IPS-15b (cell line): ENCODE measurements at regions not wholly inside any gene's neighbourhood (a gene's known extent, or its start where the extent isn't known, plus 50 kb on each side); places are given as distances from the start of the nearest gene placed in this dataset.
"Not testable (repeated sequence)": the region's sequence is repeated elsewhere in the genome, so short reads cannot be mapped to it uniquely, and the experiment has no call there.

ENCODE experiments used
- H3K27me3 ChIP-seq: one replicate; pipeline ENCODE4 v1.6.1; 2013; ENCODE audit warnings: low read length; ENCODE audit not compliant: control insufficient read depth, insufficient read depth
- H3K36me3 ChIP-seq: one replicate; pipeline ENCODE4 v1.6.1; 2013; ENCODE audit warnings: low read length; ENCODE audit not compliant: control insufficient read depth, insufficient read depth
- H3K4me1 ChIP-seq: one replicate; pipeline ENCODE4 v1.6.1; 2013; ENCODE audit warnings: mild to moderate bottlenecking, low read length; ENCODE audit not compliant: control insufficient read depth, insufficient read depth
- H3K4me3 ChIP-seq: one replicate; pipeline ENCODE4 v1.5.1; 2013; ENCODE audit warnings: low read depth, low read length
- H3K9ac ChIP-seq: one replicate; pipeline ENCODE4 v1.6.1; 2013; ENCODE audit warnings: low read depth, mild to moderate bottlenecking, low read length
- H3K9me3 ChIP-seq: one replicate; pipeline ENCODE4 v1.6.1; 2013; ENCODE audit warnings: mild to moderate bottlenecking, low read length; ENCODE audit not compliant: control insufficient read depth, insufficient read depth

- H3K9ac ChIP-seq, result no peak overlapping the region
- no peak overlapping the region for H3K4me3 ChIP-seq
- no peaks in the 10 kb centered on the region for H3K36me3 ChIP-seq
- no peaks in the 10 kb centered on the region for H3K4me1 ChIP-seq
- no peaks in the 10 kb centered on the region for H3K9me3 ChIP-seq
- peaks cover 2% of the 10 kb centered on the region for H3K27me3 ChIP-seq
Observed at GRCh38 chr5:118121258-118121657, 867.1 kb downstream of the DTWD2 start.

DNA sequence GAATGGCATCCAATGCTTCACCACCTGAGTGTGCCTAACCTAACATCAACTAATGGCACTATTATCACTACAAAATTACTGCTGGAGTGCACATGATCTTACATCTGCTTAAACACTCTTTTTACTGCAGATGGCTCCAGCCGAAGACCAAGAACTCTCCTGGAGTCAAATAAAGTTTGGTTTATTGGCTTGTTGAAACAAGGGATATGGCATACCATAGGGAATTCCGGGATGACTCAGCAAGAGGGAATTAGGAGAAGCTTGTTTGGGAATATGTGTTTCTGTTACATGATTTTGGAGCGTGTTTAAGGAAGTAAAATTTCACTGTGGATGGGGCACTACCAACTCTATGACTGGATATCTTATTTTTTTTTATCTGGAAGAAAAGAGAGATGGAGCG, 872.6 kb downstream of the DTWD2 start:
- Histone ChIP-seq H3K27me3 (peaks cover 30% of the 10 kb centered on the region), H3K4me1 (no peaks in the 10 kb centered on the region), H3K4me3 (no peak overlapping the region), H3K36me3 (no peaks in the 10 kb centered on the region), H3K9ac (no peak overlapping the region), H3K9me3 (no peaks in the 10 kb centered on the region)

GRCh38 chr5:118111956-118112355, 876.4 kb downstream of the DTWD2 start:
- H3K9ac ChIP-seq, result no peak overlapping the region
- no peaks in the 10 kb centered on the region for H3K4me1 ChIP-seq
- H3K27me3 ChIP-seq, result peaks cover 31% of the 10 kb centered on the region
- no peak overlapping the region for H3K4me3 ChIP-seq
- H3K36me3 ChIP-seq, result no peaks in the 10 kb centered on the region
- H3K9me3 ChIP-seq, result no peaks in the 10 kb centered on the region

DNA sequence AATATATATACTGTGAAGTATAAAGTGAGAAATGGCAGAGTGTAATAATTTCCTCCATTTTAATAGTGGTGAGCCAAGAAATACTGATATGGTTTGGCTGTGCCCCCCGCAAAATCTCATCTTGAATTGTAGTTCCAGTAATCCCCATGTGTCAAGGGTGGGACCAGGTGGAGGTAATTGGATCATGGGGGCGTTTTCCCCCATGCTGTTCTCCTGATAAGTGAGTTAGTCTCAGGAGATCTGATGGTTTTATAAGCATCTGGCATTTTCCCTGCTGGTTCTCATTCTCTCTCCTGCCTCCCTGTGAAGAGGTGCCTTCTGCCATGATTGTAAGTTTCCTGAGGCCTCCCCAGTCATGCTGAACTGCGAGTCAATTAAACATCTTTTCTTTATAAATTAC, 881.1 kb downstream of the DTWD2 start:
- not testable (repeated sequence) for H3K9me3 ChIP-seq, H3K4me1 ChIP-seq, H3K9ac ChIP-seq, H3K36me3 ChIP-seq, H3K4me3 ChIP-seq
- peaks cover 10% of the 10 kb centered on the region for H3K27me3 ChIP-seq

DNA sequence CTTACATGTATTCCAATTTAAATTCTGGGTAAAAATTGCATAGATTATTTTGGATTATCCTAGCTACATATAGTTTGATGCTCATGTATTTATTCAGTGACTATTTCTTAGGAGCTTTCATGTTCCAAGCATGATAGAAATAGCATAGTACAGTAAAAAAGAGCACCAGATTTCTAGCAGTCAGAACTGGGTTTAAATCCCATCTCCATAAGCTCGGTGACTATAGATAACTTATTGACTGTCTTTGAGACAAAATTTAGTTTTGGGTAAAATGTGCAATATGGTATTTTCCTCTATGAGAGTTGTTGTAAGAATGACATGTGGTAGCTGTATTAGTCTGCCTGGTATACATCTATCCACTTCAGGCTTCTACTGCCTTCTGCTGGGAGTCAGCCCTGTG, 889.6 kb downstream of the DTWD2 start:
- no peaks in the 10 kb centered on the region for H3K27me3 ChIP-seq
- no peaks in the 10 kb centered on the region for H3K9me3 ChIP-seq
- no peak overlapping the region for H3K9ac ChIP-seq
- no peaks in the 10 kb centered on the region for H3K4me1 ChIP-seq
- no peak overlapping the region for H3K4me3 ChIP-seq
- H3K36me3 ChIP-seq, result no peaks in the 10 kb centered on the region

- no peaks in the 10 kb centered on the region for H3K4me1 ChIP-seq
- H3K36me3 ChIP-seq, result no peaks in the 10 kb centered on the region
- no peaks in the 10 kb centered on the region for H3K27me3 ChIP-seq
- H3K9me3 ChIP-seq, result no peaks in the 10 kb centered on the region
- H3K4me3 ChIP-seq, result no peak overlapping the region
- no peak overlapping the region for H3K9ac ChIP-seq
Observed at GRCh38 chr5:118095115-118095514, 893.2 kb downstream of the DTWD2 start.

DNA sequence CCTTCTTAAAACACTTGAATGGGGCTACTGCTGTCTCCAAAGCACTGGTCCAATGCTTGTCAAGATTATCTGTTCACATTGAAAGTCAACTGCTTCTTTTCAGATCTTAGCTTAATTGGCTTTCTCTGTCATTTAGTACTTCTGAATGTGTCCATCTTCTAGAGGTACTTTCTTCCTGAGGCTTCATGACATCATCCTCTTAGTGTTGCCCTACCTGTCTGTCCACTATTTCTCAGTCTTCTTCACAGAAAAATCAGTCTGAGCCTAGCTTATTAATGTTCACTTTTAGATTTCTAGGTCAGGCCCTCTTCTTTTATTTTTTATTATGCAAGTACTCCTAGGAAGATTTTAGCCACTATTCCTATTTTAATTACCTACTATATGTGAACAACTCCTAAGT, 899.9 kb downstream of the DTWD2 start:
- no peaks in the 10 kb centered on the region for H3K9me3 ChIP-seq
- no peaks in the 10 kb centered on the region for H3K4me1 ChIP-seq
- H3K9ac ChIP-seq, result no peak overlapping the region
- no peaks in the 10 kb centered on the region for H3K36me3 ChIP-seq
- no peak overlapping the region for H3K4me3 ChIP-seq
- no peaks in the 10 kb centered on the region for H3K27me3 ChIP-seq

DNA sequence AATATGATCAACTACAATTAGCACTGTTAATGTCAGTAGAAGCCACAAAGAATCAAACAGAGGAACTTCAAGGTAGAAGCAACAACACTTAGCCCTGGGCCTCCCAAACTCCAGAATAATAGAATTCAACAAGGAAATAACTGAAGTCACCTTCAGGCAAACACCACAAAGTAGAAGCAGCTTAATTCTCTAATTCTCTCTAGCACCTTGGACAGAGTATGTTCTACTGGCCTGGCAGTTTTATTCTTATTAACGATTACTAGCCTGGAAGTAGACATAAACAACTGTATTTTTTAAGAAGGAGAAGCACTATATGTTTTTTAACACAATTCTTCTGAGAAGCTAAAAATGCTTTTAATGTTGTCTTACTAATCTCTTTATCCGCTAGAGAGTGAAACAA, 911.9 kb downstream of the DTWD2 start:
- no peaks in the 10 kb centered on the region for H3K36me3 ChIP-seq
- H3K9me3 ChIP-seq, result no peaks in the 10 kb centered on the region
- no peaks in the 10 kb centered on the region for H3K27me3 ChIP-seq
- H3K4me3 ChIP-seq, result no peak overlapping the region
- H3K9ac ChIP-seq, result no peak overlapping the region
- no peaks in the 10 kb centered on the region for H3K4me1 ChIP-seq

- H3K9ac ChIP-seq, result no peak overlapping the region
- no peaks in the 10 kb centered on the region for H3K36me3 ChIP-seq
- H3K9me3 ChIP-seq, result no peaks in the 10 kb centered on the region
- H3K4me1 ChIP-seq, result no peaks in the 10 kb centered on the region
- no peak overlapping the region for H3K4me3 ChIP-seq
- H3K27me3 ChIP-seq, result no peaks in the 10 kb centered on the region
Observed at GRCh38 chr5:118070041-118070440, 918.3 kb downstream of the DTWD2 start.

DNA sequence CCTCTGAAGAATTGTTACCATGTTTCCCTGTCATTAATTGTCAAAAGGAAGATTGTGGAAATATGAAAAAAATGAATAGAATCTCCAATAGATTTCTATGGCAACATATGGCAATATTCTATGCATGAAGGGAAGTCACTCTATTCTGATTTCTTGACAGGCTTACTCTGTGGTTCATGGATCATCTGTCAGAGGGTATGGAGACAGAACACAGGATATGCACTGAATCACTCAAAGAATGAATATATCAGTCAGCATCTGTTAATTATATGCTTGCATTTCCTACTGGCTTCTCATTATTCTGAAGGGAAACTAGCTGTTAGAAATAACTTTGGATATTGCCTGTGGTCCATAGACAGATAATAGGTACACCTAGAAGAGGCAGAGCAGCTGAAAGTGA, 918.9 kb downstream of the DTWD2 start:
- Histone ChIP-seq H3K4me1 (no peaks in the 10 kb centered on the region), H3K9ac (no peak overlapping the region), H3K27me3 (no peaks in the 10 kb centered on the region), H3K9me3 (no peaks in the 10 kb centered on the region), H3K4me3 (no peak overlapping the region), H3K36me3 (no peaks in the 10 kb centered on the region)

DNA sequence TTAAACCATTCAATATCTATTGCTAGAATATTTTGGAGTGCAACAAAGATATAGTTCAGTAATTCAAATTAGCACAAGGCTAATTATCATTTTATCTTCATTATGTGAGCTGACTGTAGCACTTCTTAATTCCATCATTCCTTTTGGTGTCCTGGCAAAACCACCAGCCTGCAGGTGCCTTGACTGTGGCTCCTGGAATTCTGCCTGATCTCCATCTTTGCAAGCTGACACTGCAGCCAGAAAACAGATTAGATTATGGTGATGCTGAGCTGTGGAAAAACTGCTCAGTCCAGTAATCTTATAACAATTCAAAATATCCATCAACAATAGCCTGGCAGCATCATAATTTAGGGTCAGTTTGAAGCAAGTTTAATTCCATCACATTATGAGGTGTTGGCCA, 919.5 kb downstream of the DTWD2 start:
- Histone ChIP-seq H3K4me1 (no peaks in the 10 kb centered on the region), H3K36me3 (no peaks in the 10 kb centered on the region), H3K27me3 (no peaks in the 10 kb centered on the region), H3K4me3 (no peak overlapping the region), H3K9ac (no peak overlapping the region), H3K9me3 (no peaks in the 10 kb centered on the region)

- not testable (repeated sequence) for H3K36me3 ChIP-seq, H3K27me3 ChIP-seq, H3K4me3 ChIP-seq, H3K9me3 ChIP-seq, H3K9ac ChIP-seq, H3K4me1 ChIP-seq
Observed at GRCh38 chr5:118063836-118064235, 924.5 kb downstream of the DTWD2 start.

DNA sequence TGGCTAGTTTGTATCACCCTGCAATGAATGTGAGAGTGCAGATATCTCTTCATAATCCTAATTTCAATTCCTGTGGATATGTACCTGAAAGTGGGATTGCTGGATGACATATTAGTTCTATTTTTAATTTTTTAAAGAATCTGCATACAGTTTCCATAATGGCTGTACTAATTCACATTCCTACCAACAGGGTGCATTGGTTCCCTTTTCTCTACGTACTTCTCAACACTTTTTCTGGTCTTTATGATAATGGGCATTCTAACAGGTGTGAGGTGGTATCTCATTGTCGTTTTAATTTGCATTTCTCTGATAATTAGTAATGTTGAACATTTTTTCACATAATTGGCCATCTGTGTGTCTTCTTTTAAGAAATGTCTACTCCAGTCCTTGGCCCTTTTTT, 927.5 kb downstream of the DTWD2 start:
- Histone ChIP-seq H3K36me3 (no peaks in the 10 kb centered on the region), H3K4me3 (no peak overlapping the region), H3K27me3 (no peaks in the 10 kb centered on the region), H3K4me1 (no peaks in the 10 kb centered on the region), H3K9me3 (no peaks in the 10 kb centered on the region), H3K9ac (no peak overlapping the region)
